Suprapubic skin (tissue), 4 donors: ENCODE measurements at regions not wholly inside any gene's neighbourhood (a gene's known extent, or its start where the extent isn't known, plus 50 kb on each side); places are given as distances from the start of the nearest gene placed in this dataset.

ENCODE experiments used
- DNase-seq, 2 donors: peaks; one replicate each; pipeline ENCODE4 v3.0.0-alpha.2; 2019; ENCODE audit warnings: low spot score in 2 of 2
- H3K27ac ChIP-seq: fragments of 200-600 bp; sonication (generic); one replicate; pipeline ENCODE4 v1.5.1; 2019
- H3K27me3 ChIP-seq: fragments of 200-600 bp; sonication (generic); one replicate; pipeline ENCODE4 v1.5.1; 2019
- H3K36me3 ChIP-seq: fragments of 200-600 bp; sonication (generic); one replicate; pipeline ENCODE4 v1.5.1; 2019
- H3K4me1 ChIP-seq: fragments of 200-600 bp; sonication (generic); one replicate; pipeline ENCODE4 v1.5.1; 2019
- H3K4me3 ChIP-seq: fragments of 200-600 bp; sonication (generic); one replicate; pipeline ENCODE4 v1.5.1; 2019; ENCODE audit warnings: mild to moderate bottlenecking
- H3K9me3 ChIP-seq: fragments of 200-600 bp; sonication (generic); one replicate; pipeline ENCODE4 v1.5.1; 2019
- EP300 ChIP-seq: sonication (generic); formaldehyde crosslinking; IDR thresholded peaks from one replicate; pipeline ENCODE4 v1.6.1; 2017; ENCODE audit warnings: antibody characterized with exemption
- POLR2A ChIP-seq, 2 donors: fragments of 450-650 bp; IDR thresholded peaks; one replicate each; pipeline ENCODE4 v1.6.1; 2017; ENCODE audit warnings: antibody characterized with exemption in 2 of 2, mild to moderate bottlenecking in 2 of 2, moderate library complexity in 2 of 2
- POLR2AphosphoS5 ChIP-seq, 3 donors: sonication (generic); formaldehyde crosslinking; IDR thresholded peaks; one replicate each; pipeline ENCODE4 v1.6.1; 2017; ENCODE audit warnings: antibody characterized with exemption in 3 of 3
- WGBS: methylation state at CpG from one replicate; pipeline ENCODE4 v1.1.5; 2018; 5-methylcytosine and 5-hydroxymethylcytosine counted together
- TF ChIP-seq, protein P1 (sequence below), 2 donors: fragments of 200-600 bp in 1 of 2; fragments of 450-650 bp in 1 of 2; sonication (generic) in 1 of 2; IDR thresholded peaks; one replicate each; pipeline ENCODE4 v1.5.1; 2016 to 2019; ENCODE audit warnings: antibody characterized with exemption in 2 of 2, mild to moderate bottlenecking in 1 of 2, moderate library complexity in 1 of 2

- H3K4me3 ChIP-seq: no peak overlapping the region
- TF ChIP-seq EP300 (no peak), POLR2A (IDR thresholded peaks at IDR 0.05) (no peak), POLR2AphosphoS5 (IDR thresholded peaks at IDR 0.05) (no peak)
- TF ChIP-seq, protein P1, sequence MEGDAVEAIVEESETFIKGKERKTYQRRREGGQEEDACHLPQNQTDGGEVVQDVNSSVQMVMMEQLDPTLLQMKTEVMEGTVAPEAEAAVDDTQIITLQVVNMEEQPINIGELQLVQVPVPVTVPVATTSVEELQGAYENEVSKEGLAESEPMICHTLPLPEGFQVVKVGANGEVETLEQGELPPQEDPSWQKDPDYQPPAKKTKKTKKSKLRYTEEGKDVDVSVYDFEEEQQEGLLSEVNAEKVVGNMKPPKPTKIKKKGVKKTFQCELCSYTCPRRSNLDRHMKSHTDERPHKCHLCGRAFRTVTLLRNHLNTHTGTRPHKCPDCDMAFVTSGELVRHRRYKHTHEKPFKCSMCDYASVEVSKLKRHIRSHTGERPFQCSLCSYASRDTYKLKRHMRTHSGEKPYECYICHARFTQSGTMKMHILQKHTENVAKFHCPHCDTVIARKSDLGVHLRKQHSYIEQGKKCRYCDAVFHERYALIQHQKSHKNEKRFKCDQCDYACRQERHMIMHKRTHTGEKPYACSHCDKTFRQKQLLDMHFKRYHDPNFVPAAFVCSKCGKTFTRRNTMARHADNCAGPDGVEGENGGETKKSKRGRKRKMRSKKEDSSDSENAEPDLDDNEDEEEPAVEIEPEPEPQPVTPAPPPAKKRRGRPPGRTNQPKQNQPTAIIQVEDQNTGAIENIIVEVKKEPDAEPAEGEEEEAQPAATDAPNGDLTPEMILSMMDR (IDR thresholded peaks at IDR 0.05): no peak
- 100% methylated on average over 4 of the region's 11 CpGs for WGBS
- H3K9me3 ChIP-seq: no peaks in the 10 kb centered on the region
- H3K27ac ChIP-seq: no peak overlapping the region
- no peaks in the 10 kb centered on the region for H3K4me1 ChIP-seq
- peaks cover 13% of the 10 kb centered on the region for H3K27me3 ChIP-seq
- DNase-seq: no peak
- no peaks in the 10 kb centered on the region for H3K36me3 ChIP-seq
These were observed 372.6 kb downstream of the SHANK2 start for GRCh38 chr11:70879601-70880285.

DNA sequence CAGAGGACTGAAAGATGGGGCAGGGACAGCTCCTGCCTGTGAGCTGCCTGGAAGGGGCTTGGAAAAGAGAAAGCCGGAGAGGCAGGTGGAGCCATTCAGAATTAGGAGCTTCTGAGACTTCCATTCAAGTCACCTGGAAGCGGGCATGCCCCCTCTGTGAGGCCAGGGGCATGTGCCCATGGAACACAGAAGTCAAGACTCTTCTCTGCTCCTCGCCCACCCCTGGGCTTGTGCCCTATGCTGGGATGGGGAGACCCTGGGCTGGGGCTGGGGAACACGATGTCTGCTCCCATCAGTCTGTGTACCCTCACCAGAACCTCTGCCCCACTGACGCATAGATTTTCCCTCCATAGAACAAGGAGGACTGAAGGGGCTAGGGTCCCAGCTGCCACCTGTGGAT is 372.0 kb downstream of the SHANK2 start:
- H3K27ac ChIP-seq: no peak overlapping the region
- H3K36me3 ChIP-seq: no peaks in the 10 kb centered on the region
- no peaks in the 10 kb centered on the region for H3K4me1 ChIP-seq
- no peak for DNase-seq
- WGBS: 84% methylated on average over 2 of the region's 5 CpGs
- no peak overlapping the region for H3K4me3 ChIP-seq
- no peaks in the 10 kb centered on the region for H3K9me3 ChIP-seq
- peaks cover 17% of the 10 kb centered on the region for H3K27me3 ChIP-seq
- TF ChIP-seq, protein P1 (IDR thresholded peaks at IDR 0.05): no peak
- TF ChIP-seq POLR2AphosphoS5 (IDR thresholded peaks at IDR 0.05) (no peak), EP300 (no peak)

DNA sequence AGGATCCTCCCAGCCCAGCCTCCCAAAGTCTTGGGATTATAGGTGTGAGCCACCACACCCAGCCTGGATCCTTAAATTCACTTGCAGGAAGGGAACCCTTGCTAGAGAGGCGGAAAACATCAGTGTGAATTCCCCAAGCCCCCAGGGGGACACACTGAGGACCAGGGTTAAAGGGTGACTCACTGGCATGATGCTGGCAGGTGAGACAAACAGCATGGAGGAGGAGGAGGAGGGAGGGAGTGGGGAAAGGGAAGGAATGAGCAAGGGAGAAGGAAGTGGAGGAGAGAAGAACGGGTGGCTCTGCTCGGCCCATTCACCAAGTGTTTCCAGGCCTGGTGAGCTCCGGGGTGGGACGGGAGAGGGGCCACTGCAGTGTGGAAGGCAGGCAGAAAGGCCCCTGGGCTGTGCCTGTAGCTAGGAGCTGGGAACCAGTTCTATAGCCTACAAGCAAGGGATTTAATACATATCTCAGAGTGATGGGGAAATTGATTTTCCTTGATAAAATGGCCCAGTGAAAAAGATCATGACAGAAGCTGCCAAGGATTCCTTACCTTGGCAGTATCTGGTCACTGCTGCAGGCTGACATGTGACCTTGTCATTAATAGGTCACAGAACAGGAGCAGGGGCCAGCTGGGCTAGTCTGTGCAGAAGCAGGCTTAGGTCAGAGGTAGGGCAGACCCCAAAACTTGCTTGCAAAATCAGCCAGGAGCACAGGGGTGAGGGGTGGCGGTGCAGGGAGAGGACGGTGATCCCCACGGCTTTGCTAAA is 370.2 kb downstream of the SHANK2 start:
- TF ChIP-seq EP300: no peak
- no peak for TF ChIP-seq POLR2AphosphoS5 (IDR thresholded peaks at IDR 0.05)
- no peak for TF ChIP-seq POLR2A (IDR thresholded peaks at IDR 0.05)
- DNase-seq: no peak
- Histone ChIP-seq H3K9me3 (no peaks in the 10 kb centered on the region), H3K27ac (no peak overlapping the region), H3K4me3 (no peak overlapping the region), H3K27me3 (peaks cover 19% of the 10 kb centered on the region), H3K4me1 (no peaks in the 10 kb centered on the region), H3K36me3 (no peaks in the 10 kb centered on the region)
- 73% methylated on average over 8 of the region's 8 CpGs for WGBS

DNA sequence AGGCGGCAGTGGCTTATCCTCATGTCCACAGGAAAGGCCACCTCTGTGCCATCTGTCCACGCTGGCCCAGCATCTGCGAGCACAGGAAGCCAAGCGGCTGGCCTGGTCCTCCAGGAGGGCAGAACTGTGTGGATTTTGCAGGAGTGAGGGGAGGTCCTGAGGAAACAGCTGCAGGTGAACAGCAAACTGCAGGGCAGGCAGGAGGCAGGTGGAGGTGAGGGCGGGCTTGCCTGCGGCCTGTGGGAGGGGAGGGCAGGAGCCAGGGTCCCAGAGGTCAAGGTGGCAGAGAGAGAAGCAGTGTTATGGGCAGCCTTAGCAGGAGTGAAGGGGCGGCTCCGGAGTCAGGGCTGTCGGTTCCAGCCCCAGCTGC is 369.7 kb downstream of the SHANK2 start:
- Histone ChIP-seq H3K9me3 (no peaks in the 10 kb centered on the region), H3K4me3 (no peak overlapping the region), H3K36me3 (no peaks in the 10 kb centered on the region), H3K27me3 (peaks cover 19% of the 10 kb centered on the region), H3K27ac (no peak overlapping the region), H3K4me1 (no peaks in the 10 kb centered on the region)
- TF ChIP-seq EP300 (no peak), POLR2AphosphoS5 (IDR thresholded peaks at IDR 0.05) (no peak), POLR2A (IDR thresholded peaks at IDR 0.05) (no peak)
- TF ChIP-seq, protein P1 (IDR thresholded peaks at IDR 0.05): no peak
- DNase-seq: no peak
- 84% methylated on average over 8 of the region's 9 CpGs for WGBS

DNA sequence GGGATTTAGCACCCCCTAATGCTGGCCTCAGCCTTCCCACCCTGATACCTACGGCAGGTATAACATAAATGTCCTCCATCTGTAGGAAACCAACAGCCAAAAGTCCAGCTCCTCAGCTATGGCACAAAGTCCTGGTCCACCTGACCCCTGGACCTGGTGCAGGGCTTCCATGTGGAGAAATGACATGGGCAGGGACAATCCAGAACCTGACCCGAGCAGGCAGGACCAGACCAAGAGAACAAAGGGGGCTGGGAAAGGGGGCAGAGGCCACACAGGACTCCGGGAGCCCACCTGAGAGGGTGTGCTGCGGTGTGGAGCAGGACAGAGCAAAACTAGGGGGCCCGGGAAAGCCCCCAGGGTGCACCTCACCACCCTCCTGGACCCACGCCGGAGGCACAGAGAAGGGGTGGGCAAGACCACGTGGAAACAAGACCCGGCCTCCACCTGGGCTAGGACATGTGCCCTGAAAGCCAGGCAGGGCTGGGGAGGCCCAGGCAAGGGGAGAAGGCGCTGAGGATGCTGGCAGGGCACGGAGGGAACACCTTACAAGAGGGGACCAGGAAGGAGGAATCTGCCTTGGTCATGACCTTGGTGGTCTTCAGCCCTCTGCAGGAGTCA is 368.9 kb downstream of the SHANK2 start:
- Histone ChIP-seq H3K27ac (no peak overlapping the region), H3K4me3 (no peak overlapping the region), H3K36me3 (no peaks in the 10 kb centered on the region), H3K4me1 (no peaks in the 10 kb centered on the region), H3K9me3 (no peaks in the 10 kb centered on the region), H3K27me3 (peaks cover 19% of the 10 kb centered on the region)
- DNase-seq: no peak
- TF ChIP-seq, protein P1 (IDR thresholded peaks at IDR 0.05): no peak
- TF ChIP-seq POLR2A (IDR thresholded peaks at IDR 0.05) (no peak), EP300 (no peak), POLR2AphosphoS5 (IDR thresholded peaks at IDR 0.05) (no peak)
- 77% methylated on average over 10 of the region's 11 CpGs for WGBS
